ENCODE measurements at regions not wholly inside any gene's neighbourhood (a gene's known extent, or its start where the extent isn't known, plus 50 kb on each side); places are given as distances from the start of the nearest gene placed in this dataset.

- no peak for DNase-seq (ENCODE audit: low read depth)
Observed at GRCh38 chr6:9610620-9611415, 804.1 kb downstream of the TFAP2A start.

- no peak for DNase-seq (ENCODE audit: low read depth)
Observed at GRCh38 chr6:9606435-9607134, 808.3 kb downstream of the TFAP2A start.

GRCh38 chr6:9594746-9595145 is 820.1 kb downstream of the TFAP2A start:
- DNase-seq (ENCODE audit: low read depth) = no peak

- no peak for DNase-seq (ENCODE audit: low read depth)
Observed at GRCh38 chr6:9593554-9593953, 821.3 kb downstream of the TFAP2A start.

GRCh38 chr6:9583753-9584352 is 831.0 kb downstream of the TFAP2A start:
- DNase-seq (ENCODE audit: low read depth) = no peak

DNA sequence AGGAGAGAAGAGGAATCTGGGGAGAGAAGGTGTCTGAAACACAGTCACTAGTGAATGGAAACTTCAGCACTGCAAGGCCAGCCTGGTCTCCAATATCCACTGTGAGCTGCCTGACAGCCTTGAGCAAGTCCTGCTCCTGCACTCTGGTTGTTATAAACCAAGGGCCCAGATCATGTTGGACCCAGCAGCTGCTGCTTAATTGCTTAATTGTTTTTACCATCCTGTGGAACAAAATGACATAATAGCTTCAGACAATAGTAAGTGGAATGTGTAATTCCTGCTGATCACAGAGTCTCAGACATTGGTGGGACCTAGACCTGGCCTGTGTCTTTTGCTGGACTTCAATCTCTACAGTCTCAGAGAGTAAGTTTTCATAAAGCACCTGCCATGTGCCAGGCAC is 833.7 kb downstream of the TFAP2A start:
- DNase-seq (ENCODE audit: low read depth) = no peak

GRCh38 chr6:9576521-9576920 is 838.4 kb downstream of the TFAP2A start:
- DNase-seq (ENCODE audit: low read depth) = no peak

DNA sequence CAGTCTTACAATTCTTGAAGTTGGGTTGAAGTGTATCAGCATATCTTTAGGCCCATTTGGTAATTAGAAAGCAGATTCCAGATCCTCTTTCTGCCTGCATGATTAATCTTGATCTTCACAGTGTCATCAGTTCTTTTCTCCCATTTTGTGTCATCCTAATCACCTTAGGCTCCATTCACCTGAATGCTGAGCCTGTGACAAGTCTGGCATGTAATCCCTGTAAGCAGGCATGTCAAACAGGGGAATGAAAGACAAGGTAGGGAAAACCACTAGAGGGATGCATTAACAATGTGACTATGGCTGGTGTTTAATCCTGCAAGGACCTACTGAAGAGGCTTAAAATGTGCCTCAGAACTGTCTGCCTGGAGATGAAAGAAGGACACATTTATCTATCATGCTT is 848.8 kb downstream of the TFAP2A start:
- DNase-seq (ENCODE audit: low read depth) = no peak

GRCh38 chr6:9564021-9564420 is 850.9 kb downstream of the TFAP2A start:
- DNase-seq (ENCODE audit: low read depth) = no peak

DNA sequence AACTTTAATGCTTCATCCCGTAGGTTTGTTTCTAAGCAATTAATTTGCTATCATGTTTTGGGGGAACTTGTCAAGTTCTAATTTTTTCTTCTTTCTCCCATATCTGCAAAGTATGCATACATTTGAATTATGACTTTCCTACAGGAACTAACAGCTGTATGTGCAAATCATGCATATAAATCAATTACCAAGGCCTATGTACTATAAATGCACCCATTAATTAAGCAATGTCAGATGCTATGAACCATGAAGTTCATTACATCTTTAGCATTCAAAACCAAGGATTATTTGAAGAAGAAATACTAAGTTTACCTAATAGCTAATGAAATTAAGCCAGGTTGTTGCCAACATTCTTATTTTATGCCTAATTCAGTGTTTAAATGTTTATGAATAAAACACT is 851.3 kb downstream of the TFAP2A start:
- DNase-seq (ENCODE audit: low read depth) = no peak

- no peak for DNase-seq (ENCODE audit: low read depth)
Observed at GRCh38 chr6:9554806-9555205, 860.1 kb downstream of the TFAP2A start.

GRCh38 chr6:9554323-9554722 is 860.6 kb downstream of the TFAP2A start:
- no peak for DNase-seq (ENCODE audit: low read depth)

GRCh38 chr6:9553002-9553401 is 861.9 kb downstream of the TFAP2A start:
- DNase-seq (ENCODE audit: low read depth) = no peak

DNA sequence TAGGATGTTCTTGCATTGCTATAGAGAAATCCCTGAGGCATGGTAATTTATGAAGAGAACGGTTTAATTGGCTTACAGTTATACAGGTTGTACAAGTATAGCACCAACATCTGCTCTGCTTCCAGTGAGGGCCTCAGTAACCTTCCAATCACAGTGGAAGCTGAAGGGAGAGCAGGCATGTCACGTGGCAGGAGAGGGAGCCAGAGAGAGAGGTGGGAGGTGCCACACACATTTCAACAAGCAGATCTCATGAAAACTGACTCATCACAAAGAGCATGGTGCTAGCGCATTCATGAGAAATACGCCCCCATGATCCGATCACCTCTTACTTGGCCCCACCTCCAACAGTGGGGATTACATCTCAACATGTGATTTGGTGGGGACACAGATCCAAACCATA is 871.2 kb downstream of the TFAP2A start:
- no peak for DNase-seq (ENCODE audit: low read depth)

DNA sequence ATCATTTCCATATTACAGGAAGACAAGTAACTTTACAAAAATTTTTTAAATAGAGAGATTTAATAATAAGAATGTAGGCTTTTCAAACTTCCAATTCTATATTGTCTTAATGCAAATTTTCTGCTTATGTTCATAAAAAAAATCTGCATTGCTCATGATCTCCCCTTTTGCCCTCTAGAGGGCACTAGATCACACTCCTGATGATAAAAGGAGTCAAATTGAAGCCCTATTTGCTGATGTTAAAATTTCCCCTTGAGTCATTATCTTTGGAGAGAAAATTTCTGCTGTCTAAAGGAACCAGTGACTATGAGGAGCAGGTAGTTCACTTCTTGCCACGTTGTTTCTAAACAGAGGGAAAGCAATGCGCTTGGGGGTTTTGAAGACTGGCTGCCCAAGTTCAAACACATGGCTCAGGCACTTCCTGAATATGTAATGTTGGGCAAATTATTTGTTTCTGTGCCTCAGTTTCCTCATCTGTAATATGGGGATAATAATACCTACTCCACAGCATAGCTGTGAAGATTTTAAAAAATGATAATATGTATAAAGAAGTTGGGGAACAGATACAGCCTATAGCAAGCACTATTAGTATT is 874.2 kb downstream of the TFAP2A start:
- no peak for DNase-seq (ENCODE audit: low read depth)

- DNase-seq (ENCODE audit: low read depth) = no peak
Observed at GRCh38 chr6:9540126-9540525, 874.7 kb downstream of the TFAP2A start.

DNA sequence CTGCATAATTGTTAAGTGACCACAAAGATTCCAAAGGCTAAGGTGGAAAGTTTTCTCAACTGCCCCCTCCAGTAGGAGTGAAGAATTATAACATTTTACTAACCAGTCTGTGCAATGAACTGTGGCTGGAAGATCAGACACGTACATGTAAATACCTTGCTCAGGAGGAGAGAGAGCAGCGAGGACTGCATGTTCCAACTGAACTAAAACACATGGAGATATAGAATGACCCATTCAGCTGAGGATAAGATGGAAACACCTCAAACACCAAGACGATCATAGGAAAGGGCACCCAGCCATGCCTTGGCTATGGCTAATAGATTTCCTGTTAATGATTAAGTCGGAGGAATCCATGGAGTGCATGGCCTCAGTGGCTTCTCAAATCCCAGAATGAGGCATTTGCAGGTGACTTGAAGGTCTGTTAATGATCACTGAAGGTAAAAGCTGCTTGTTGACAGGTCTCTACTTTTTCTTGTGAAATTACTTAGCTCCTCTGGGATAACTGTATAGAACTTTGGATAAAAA is 875.6 kb downstream of the TFAP2A start:
- no peak for DNase-seq (ENCODE audit: low read depth)

DNA sequence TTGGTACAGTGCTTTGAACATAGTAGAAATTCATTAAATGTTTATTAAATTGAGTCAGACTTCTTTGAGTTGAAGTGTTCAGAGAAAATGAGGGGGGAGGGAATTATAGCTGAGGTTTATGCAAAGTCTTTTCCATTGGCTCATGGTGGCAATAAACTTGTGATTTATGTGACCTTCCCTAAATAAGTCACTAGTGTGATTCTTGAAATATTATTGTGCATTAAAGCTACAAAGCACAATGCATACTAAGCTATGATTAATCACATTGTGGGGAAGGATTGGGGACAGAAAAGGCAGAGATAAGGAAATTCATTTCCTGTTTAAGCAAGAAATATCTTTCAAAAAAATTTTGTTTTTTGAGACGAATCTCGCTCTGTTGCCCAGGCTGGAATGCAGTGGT is 877.5 kb downstream of the TFAP2A start:
- no peak for DNase-seq (ENCODE audit: low read depth)

DNA sequence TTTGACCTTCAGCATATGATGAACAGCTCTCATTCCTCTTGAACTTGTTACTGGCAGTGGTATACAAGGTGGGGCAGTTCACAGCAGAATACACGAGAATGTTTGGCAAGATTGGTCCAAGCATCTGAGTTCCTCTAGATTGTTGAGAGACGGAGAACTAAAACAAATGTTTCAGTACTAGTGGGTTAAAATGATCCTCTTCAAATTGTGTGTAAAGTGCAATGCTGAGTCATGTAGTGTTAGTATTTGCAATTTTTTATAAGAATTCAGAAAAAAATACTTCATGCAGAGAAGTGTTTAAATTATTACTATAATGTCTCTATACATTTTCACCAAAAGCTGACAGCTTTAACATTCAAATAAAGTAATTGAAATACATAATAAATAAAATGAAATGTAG is 879.8 kb downstream of the TFAP2A start:
- DNase-seq (ENCODE audit: low read depth) = no peak

GRCh38 chr6:9532621-9533557 is 882.0 kb downstream of the TFAP2A start:
- no peak for DNase-seq (ENCODE audit: low read depth)

DNA sequence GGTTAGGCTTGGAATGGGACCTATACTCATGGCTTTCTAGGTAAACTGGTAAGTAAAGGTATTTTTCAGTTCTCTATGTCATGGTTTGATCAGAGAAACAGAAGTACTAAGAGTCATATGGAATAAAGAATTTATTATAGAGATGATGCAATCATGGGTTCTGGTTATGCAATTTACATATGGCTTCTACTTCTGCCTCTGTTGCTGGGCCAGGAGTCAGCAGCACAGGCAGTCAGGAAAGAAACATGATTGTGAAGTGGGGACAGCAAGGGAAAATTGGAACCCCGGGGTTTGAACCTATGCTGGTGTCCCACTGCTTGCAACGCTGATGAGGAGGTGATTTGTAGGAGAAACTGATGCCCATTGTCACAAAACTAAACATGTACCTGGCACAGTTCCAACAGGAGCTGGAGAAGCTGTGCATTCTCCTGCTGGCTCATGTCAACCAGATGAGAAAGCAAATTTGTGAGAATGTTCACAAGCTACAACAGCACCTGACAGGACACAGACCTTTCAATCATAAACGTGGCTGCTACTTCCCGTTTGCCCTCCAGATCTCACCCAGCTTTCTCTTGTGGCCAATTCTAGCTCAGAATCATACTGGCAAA is 887.1 kb downstream of the TFAP2A start:
- DNase-seq (ENCODE audit: low read depth) = no peak
